ENCODE measurements at regions not wholly inside any gene's neighbourhood (a gene's known extent, or its start where the extent isn't known, plus 50 kb on each side); places are given as distances from the start of the nearest gene placed in this dataset.

- Histone ChIP-seq H3K27ac (ENCODE audit: control insufficient read depth, insufficient read depth, low read length) (no peak overlapping the region), H3K36me3 (ENCODE audit: control insufficient read depth in 2 of 2, extremely low read depth in 1 of 2, insufficient read depth in 2 of 2, low read length in 2 of 2) (no peaks in the 10 kb centered on the region), H3K4me1 (ENCODE audit: control insufficient read depth, extremely low read depth, insufficient read depth, low read length) (peaks cover 4% of the 10 kb centered on the region), H3K9me1 (ENCODE audit: control insufficient read depth, extremely low read depth, insufficient read depth, low read length) (no peaks in the 10 kb centered on the region), H2AFZ (ENCODE audit: control insufficient read depth, low read length) (peak overlapping the region; percentile 18), H4K20me1 (ENCODE audit: control insufficient read depth, extremely low read depth, insufficient read depth, low read length) (no peaks in the 10 kb centered on the region), H3K9ac (ENCODE audit: control insufficient read depth, extremely low read depth, insufficient read depth, low read length) (no peak overlapping the region), H3K4me3 (ENCODE audit: control insufficient read depth in 2 of 3, extremely low read depth in 1 of 3, insufficient read depth in 2 of 3, low read depth in 1 of 3, low read length in 3 of 3) (no peak overlapping the region), H3K27me3 (ENCODE audit: control insufficient read depth, extremely low read depth, insufficient read depth, low read length) (no peaks in the 10 kb centered on the region), H3K4me2 (ENCODE audit: control insufficient read depth, extremely low read depth, insufficient read depth, low read depth, low read length) (no peak overlapping the region), H3K9me3 (ENCODE audit: control insufficient read depth, low read depth, low read length) (no peaks in the 10 kb centered on the region), H3K79me2 (ENCODE audit: control insufficient read depth, insufficient read depth, low read length) (no peaks in the 10 kb centered on the region)
- dilution Hi-C loops (cut with MboI; ENCODE audit: extremely low pct_ligation_motif_present, low sequenced_read_pairs) = no loop called here
- FAIRE-seq = no peak
- no peak for DNase-seq (ENCODE audit: low read depth, low spot score)
- TF ChIP-seq, protein P1, sequence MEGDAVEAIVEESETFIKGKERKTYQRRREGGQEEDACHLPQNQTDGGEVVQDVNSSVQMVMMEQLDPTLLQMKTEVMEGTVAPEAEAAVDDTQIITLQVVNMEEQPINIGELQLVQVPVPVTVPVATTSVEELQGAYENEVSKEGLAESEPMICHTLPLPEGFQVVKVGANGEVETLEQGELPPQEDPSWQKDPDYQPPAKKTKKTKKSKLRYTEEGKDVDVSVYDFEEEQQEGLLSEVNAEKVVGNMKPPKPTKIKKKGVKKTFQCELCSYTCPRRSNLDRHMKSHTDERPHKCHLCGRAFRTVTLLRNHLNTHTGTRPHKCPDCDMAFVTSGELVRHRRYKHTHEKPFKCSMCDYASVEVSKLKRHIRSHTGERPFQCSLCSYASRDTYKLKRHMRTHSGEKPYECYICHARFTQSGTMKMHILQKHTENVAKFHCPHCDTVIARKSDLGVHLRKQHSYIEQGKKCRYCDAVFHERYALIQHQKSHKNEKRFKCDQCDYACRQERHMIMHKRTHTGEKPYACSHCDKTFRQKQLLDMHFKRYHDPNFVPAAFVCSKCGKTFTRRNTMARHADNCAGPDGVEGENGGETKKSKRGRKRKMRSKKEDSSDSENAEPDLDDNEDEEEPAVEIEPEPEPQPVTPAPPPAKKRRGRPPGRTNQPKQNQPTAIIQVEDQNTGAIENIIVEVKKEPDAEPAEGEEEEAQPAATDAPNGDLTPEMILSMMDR (optimal IDR thresholded peaks at IDR 0.05 in 1 of 3, IDR thresholded peaks at IDR 0.05 in 1 of 3, conservative IDR thresholded peaks at IDR 0.05 in 1 of 3; ENCODE audit: extremely low read depth in 1 of 3, insufficient read depth in 2 of 3, low read length in 3 of 3) = no peak
- no peak for TF ChIP-seq EZH2 (IDR thresholded peaks at IDR 0.05; ENCODE audit: low read length)
Measured at GRCh38 chr3:148229107-148229506, 468.6 kb upstream of the AGTR1 start.

GRCh38 chr3:148230473-148230872, 467.2 kb upstream of the AGTR1 start:
- Histone ChIP-seq H3K4me1 (ENCODE audit: control insufficient read depth, extremely low read depth, insufficient read depth, low read length) (peaks cover 4% of the 10 kb centered on the region), H3K9me3 (ENCODE audit: control insufficient read depth, low read depth, low read length) (no peaks in the 10 kb centered on the region), H3K4me3 (ENCODE audit: control insufficient read depth in 2 of 3, extremely low read depth in 1 of 3, insufficient read depth in 2 of 3, low read depth in 1 of 3, low read length in 3 of 3) (no peak overlapping the region), H3K9ac (ENCODE audit: control insufficient read depth, extremely low read depth, insufficient read depth, low read length) (no peak overlapping the region), H2AFZ (ENCODE audit: control insufficient read depth, low read length) (no peak overlapping the region), H3K36me3 (ENCODE audit: control insufficient read depth in 2 of 2, extremely low read depth in 1 of 2, insufficient read depth in 2 of 2, low read length in 2 of 2) (no peaks in the 10 kb centered on the region), H3K9me1 (ENCODE audit: control insufficient read depth, extremely low read depth, insufficient read depth, low read length) (no peaks in the 10 kb centered on the region), H3K27ac (ENCODE audit: control insufficient read depth, insufficient read depth, low read length) (no peak overlapping the region), H4K20me1 (ENCODE audit: control insufficient read depth, extremely low read depth, insufficient read depth, low read length) (no peaks in the 10 kb centered on the region), H3K27me3 (ENCODE audit: control insufficient read depth, extremely low read depth, insufficient read depth, low read length) (no peaks in the 10 kb centered on the region), H3K79me2 (ENCODE audit: control insufficient read depth, insufficient read depth, low read length) (no peaks in the 10 kb centered on the region), H3K4me2 (ENCODE audit: control insufficient read depth, extremely low read depth, insufficient read depth, low read depth, low read length) (no peak overlapping the region)
- DNase-seq (ENCODE audit: low read depth, low spot score) = no peak
- dilution Hi-C loops (cut with MboI; ENCODE audit: extremely low pct_ligation_motif_present, low sequenced_read_pairs) = no loop called here
- TF ChIP-seq EZH2 (IDR thresholded peaks at IDR 0.05; ENCODE audit: low read length) = no peak
- TF ChIP-seq, protein P1 (optimal IDR thresholded peaks at IDR 0.05 in 1 of 3, IDR thresholded peaks at IDR 0.05 in 1 of 3, conservative IDR thresholded peaks at IDR 0.05 in 1 of 3; ENCODE audit: extremely low read depth in 1 of 3, insufficient read depth in 2 of 3, low read length in 3 of 3) = no peak
- FAIRE-seq = no peak

Data from keratinocyte (primary cell).